GM06990 (cell line): ENCODE measurements at regions not wholly inside any gene's neighbourhood (a gene's known extent, or its start where the extent isn't known, plus 50 kb on each side); places are given as distances from the start of the nearest gene placed in this dataset.
"Not testable (repeated sequence)": the region's sequence is repeated elsewhere in the genome, so short reads cannot be mapped to it uniquely, and the experiment has no call there.

ENCODE experiments used
- DNase-seq: peaks from one replicate; pipeline ENCODE4 v3.0.0-alpha.2; 2011; ENCODE audit not compliant: insufficient read length; ENCODE audit errors: extremely low read depth
- H3K27me3 ChIP-seq: replicated peaks from 2 replicates; pipeline ENCODE4 v1.6.0; 2011; ENCODE audit warnings: low read length; ENCODE audit not compliant: control insufficient read depth, insufficient read depth
- H3K36me3 ChIP-seq: 2 replicates; pipeline ENCODE4 v1.5.1; 2011; ENCODE audit warnings: low read length; ENCODE audit not compliant: control insufficient read depth, insufficient read depth
- H3K4me3 ChIP-seq: replicated peaks from 2 replicates; pipeline ENCODE4 v1.5.1; 2011; ENCODE audit warnings: low read depth, mild to moderate bottlenecking, control low read depth, low read length
- CTCF ChIP-seq: IDR thresholded peaks from 2 replicates; pipeline ENCODE4 v1.5.1; 2011; ENCODE audit warnings: low read length, control low read depth, mild to moderate bottlenecking, inconsistent platforms; ENCODE audit not compliant: insufficient read depth, poor library complexity, severe bottlenecking

GRCh38 chr12:68387338-68387737, 55.2 kb upstream of the MDM1 start:
- no peak for TF ChIP-seq CTCF
- DNase-seq: no peak
- Histone ChIP-seq H3K27me3 (no peaks in the 10 kb centered on the region), H3K4me3 (no peak overlapping the region), H3K36me3 (no peaks in the 10 kb centered on the region)

DNA sequence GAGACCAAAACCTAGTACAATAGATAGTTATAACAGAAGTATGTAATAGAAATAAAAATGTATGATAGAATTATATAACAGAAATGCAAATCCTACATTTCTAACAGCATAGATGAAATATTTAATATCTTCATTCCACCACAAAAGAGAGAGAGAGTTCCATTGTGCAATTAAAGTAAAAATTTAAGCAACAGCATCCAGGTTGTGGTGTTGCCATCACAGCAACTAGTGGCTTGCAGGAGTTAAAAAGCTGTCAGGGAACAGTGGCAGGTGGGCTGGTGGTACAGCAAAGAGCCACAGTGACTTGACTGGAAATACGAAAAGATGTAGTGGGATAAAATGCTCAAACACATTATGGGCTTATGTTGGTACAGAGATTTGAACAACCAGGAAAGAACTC, 57.1 kb upstream of the MDM1 start:
- H3K36me3 ChIP-seq: no peaks in the 10 kb centered on the region
- no peak for DNase-seq
- H3K4me3 ChIP-seq: no peak overlapping the region
- TF ChIP-seq CTCF: no peak
- no peaks in the 10 kb centered on the region for H3K27me3 ChIP-seq

GRCh38 chr12:68391937-68392336, 59.8 kb upstream of the MDM1 start:
- no peak for DNase-seq
- H3K4me3 ChIP-seq: no peak overlapping the region
- no peaks in the 10 kb centered on the region for H3K36me3 ChIP-seq
- TF ChIP-seq CTCF: no peak
- no peaks in the 10 kb centered on the region for H3K27me3 ChIP-seq

DNA sequence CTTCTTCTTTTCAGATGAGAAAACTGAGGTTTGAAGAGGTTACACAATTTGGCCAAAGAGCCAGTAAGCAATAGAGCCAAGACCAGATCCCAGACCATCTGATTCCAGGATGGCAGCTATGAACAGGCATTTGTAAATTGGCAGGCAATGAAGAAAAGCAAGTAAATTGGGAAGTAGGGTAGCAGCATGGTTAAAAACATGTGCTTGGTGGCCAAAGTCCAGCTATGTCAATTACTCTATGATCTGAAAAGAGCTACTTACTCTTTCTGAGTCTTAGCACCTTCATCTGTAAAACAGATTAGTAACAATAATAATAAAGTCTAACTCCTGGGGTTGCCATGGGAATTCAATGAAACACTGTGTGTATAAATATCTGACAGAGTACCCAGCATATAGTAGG, 60.2 kb upstream of the MDM1 start:
- no peak overlapping the region for H3K4me3 ChIP-seq
- no peak for TF ChIP-seq CTCF
- H3K36me3 ChIP-seq: no peaks in the 10 kb centered on the region
- no peaks in the 10 kb centered on the region for H3K27me3 ChIP-seq
- no peak for DNase-seq

DNA sequence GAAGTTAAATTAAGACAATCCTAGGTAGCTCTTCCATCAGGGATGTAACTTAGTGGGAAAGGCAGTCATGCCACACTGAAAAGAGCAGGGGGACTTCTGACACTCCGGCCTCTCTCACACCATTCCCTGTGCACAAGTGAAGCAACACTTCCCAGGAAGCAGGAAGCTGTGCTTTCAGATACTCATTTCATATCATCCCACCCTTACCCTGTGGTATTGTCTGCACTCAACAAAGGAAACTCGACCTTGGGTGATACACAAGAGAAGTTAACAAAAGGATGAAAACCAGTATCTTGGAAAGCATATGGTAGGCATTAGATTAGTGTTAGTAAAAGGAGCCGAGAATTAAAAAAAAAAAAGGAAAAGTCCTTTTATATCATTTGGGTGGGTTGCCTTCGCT, 61.3 kb upstream of the MDM1 start:
- no peak overlapping the region for H3K4me3 ChIP-seq
- no peak for DNase-seq
- no peak for TF ChIP-seq CTCF
- H3K36me3 ChIP-seq: no peaks in the 10 kb centered on the region
- H3K27me3 ChIP-seq: no peaks in the 10 kb centered on the region

- no peak for DNase-seq
- Histone ChIP-seq H3K36me3 (no peaks in the 10 kb centered on the region), H3K4me3 (no peak overlapping the region), H3K27me3 (no peaks in the 10 kb centered on the region)
- TF ChIP-seq CTCF: no peak
Measured at GRCh38 chr12:68397566-68398158, 65.5 kb upstream of the MDM1 start.

GRCh38 chr12:68398689-68399088, 66.5 kb upstream of the MDM1 start:
- not testable (repeated sequence) for H3K4me3 ChIP-seq, H3K36me3 ChIP-seq, DNase-seq, H3K27me3 ChIP-seq
